Pancreas (tissue), 10 donors: ENCODE measurements at regions not wholly inside any gene's neighbourhood (a gene's known extent, or its start where the extent isn't known, plus 50 kb on each side); places are given as distances from the start of the nearest gene placed in this dataset.

Source experiments
- ATAC-seq, 4 donors: fragments of 200-7000 bp; cut with Tn5 transposase; one replicate each; pipeline versions ENCODE4 v1.8.0 to v1.9.1; 2020; ENCODE audit warnings: mild to moderate bottlenecking in 4 of 4, moderate library complexity in 4 of 4
- DNase-seq, 6 donors: peaks; one replicate each; pipeline ENCODE4 v3.0.0-alpha.2; 2020
- FAIRE-seq: peaks from 2 replicates; lab custom pipeline; 2012; peaks lifted over from hg19 to GRCh38; lab: Jason Lieb, UNC
- H3K27ac ChIP-seq, 4 donors: fragments of 200-600 bp; sonication (generic); 1 replicate in 3 of 4; 2 replicates in 1 of 4; pipeline versions ENCODE4 v1.5.0 to v1.8.0; 2020
- H3K27me3 ChIP-seq, 4 donors: fragments of 200-600 bp; one replicate each; pipeline ENCODE4 v1.8.0; 2021
- H3K36me3 ChIP-seq, 3 donors: fragments of 200-600 bp; sonication (generic) in 1 of 3; one replicate each; pipeline versions ENCODE4 v1.5.0 to v1.8.0; 2020 to 2021
- H3K4me1 ChIP-seq, 3 donors: fragments of 200-600 bp; one replicate each; pipeline ENCODE4 v1.8.0; 2021
- H3K4me3 ChIP-seq, 4 donors: fragments of 200-600 bp; sonication (generic) in 2 of 4; one replicate each; pipeline versions ENCODE4 v1.5.0 to v1.8.0; 2020 to 2021
- H3K9me3 ChIP-seq, 4 donors: fragments of 200-600 bp; one replicate each; pipeline ENCODE4 v1.8.0; 2021
- CTCF ChIP-seq, 4 donors: fragments of 200-600 bp; sonication (generic) in 3 of 4; IDR thresholded peaks; one replicate each; pipeline versions ENCODE4 v1.5.0 to v1.8.0; 2021; ENCODE audit warnings: antibody characterized with exemption in 4 of 4
- WGBS, 2 donors: extraction: QIAGEN DNeasy Blood & Tissue Kit; methylation state at CpG; one replicate each; pipeline ENCODE4 v1.1.7; 2013; 5-methylcytosine and 5-hydroxymethylcytosine counted together
- intact Hi-C, 3 donors: fragments of 100-400 bp; cut with DNase I; formaldehyde crosslinking; loops; one replicate each; pipeline versions ENCODE4 v1.11.1 to v1.14.2; 2022
- donor health status: healthy with polysubstance abuse.
- donor health status: DM: no; HTN: no; CAD: no; lungs with moderate emphysema.
- donor health status: DM: no; HTN: no; CAD: no.
- donor health status: control.
- donor health status: control.
- donor health status: Bipolar disorder and iron deficiency.
- donor health status: DM: yes; HTN: yes; CAD: no.
- donor health status: DM: no; HTN: no; CAD: no.
- donor health status: DM: no; HTN: no; CAD: no.
- donor health status: DM: yes; HTN: yes; CAD: no.

- H3K27me3 ChIP-seq = no peaks in the 10 kb centered on the region
- WGBS, 2 donors = 89 to 92% methylated on average over 14 of the region's 14 CpGs
- ATAC-seq = no peak
- H3K36me3 ChIP-seq = no peaks in the 10 kb centered on the region
- H3K4me3 ChIP-seq = no peak overlapping the region
- no peaks in the 10 kb centered on the region for H3K9me3 ChIP-seq
- intact Hi-C loops = no loop called here
- H3K4me1 ChIP-seq = no peaks in the 10 kb centered on the region
- DNase-seq = no peak
- FAIRE-seq = no peak
- no peak for TF ChIP-seq CTCF (IDR thresholded peaks at IDR 0.05)
- no peak overlapping the region for H3K27ac ChIP-seq
Measured at GRCh38 chr9:110115826-110116542, 92.0 kb downstream of the C9orf152 start.

- no peak for FAIRE-seq
- Histone ChIP-seq H3K27ac (no peak overlapping the region), H3K27me3 (no peaks in the 10 kb centered on the region), H3K36me3 (no peaks in the 10 kb centered on the region), H3K4me1 (no peaks in the 10 kb centered on the region), H3K4me3 (no peak overlapping the region), H3K9me3 (no peaks in the 10 kb centered on the region)
- intact Hi-C loops = no loop called here
- peak in 2 of 4 donors; percentile 19 to 30 for ATAC-seq
- 62 to 84% methylated on average over 3 of the region's 3 CpGs for WGBS, 2 donors
- no peak for DNase-seq
- no peak for TF ChIP-seq CTCF (IDR thresholded peaks at IDR 0.05)
Measured at GRCh38 chr9:110116543-110116885, 91.4 kb downstream of the C9orf152 start.

DNA sequence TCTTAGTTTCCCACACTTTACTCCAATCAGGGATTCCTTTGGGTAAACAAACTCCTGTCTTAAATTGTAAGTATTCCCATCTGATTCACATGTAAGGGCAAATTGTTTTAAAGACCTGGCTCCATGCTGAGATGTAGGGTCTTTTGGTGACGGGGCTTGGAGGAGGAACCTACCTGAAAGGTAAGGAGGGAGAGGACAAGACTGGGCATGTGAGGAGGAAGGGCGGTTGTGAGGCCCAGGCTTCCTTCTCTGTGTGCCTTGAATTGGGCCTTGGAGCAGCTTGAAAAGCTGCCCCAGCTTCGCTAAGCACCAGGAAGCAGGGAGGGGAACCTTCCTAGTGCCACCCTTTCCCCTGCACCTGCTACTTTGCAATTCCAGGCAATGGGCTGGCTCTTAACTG, 86.8 kb downstream of the C9orf152 start:
- FAIRE-seq (no peak), DNase-seq (no peak), ATAC-seq (no peak)
- Histone ChIP-seq H3K36me3 (no peaks in the 10 kb centered on the region), H3K4me1 (peaks cover 0 to 10% (median 5%) of the 10 kb centered on the region in 3 donors), H3K27ac (no peak overlapping the region), H3K27me3 (no peaks in the 10 kb centered on the region), H3K9me3 (no peaks in the 10 kb centered on the region), H3K4me3 (no peak overlapping the region)
- TF ChIP-seq CTCF (IDR thresholded peaks at IDR 0.05) = no peak
- intact Hi-C loops = no loop called here
- 96 to 98% methylated on average over 3 of the region's 3 CpGs for WGBS, 2 donors

GRCh38 chr9:110123341-110124095, 84.4 kb downstream of the C9orf152 start:
- Histone ChIP-seq H3K27ac (no peak overlapping the region), H3K9me3 (no peaks in the 10 kb centered on the region), H3K4me3 (no peak overlapping the region), H3K27me3 (no peaks in the 10 kb centered on the region), H3K36me3 (no peaks in the 10 kb centered on the region), H3K4me1 (peaks cover 0 to 10% (median 5%) of the 10 kb centered on the region in 3 donors)
- ATAC-seq (no peak), DNase-seq (no peak), FAIRE-seq (no peak)
- 85 to 92% methylated on average over 5 of the region's 5 CpGs for WGBS, 2 donors
- no peak for TF ChIP-seq CTCF (IDR thresholded peaks at IDR 0.05)
- intact Hi-C loops = no loop called here

DNA sequence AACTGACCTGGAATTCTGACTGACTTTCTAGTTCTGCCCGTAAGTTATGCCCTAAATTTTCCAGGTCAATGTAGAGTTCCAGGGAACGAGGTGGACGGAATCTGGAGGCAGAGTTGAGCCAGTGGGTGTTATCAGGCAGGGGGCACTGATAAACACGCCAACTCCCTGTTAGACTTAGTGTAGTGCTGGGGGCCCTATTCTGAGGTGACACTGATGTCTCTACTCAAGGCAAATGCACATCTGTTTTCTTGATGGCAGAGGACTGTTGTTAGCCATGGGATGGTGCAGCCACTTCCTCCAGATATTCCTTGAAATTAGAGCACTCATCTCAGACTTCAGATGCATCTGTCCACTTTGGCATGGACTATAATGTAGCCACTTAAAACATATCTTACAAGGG, 83.5 kb downstream of the C9orf152 start:
- DNase-seq (no peak), ATAC-seq (no peak), FAIRE-seq (no peak)
- intact Hi-C loops = no loop called here
- Histone ChIP-seq H3K4me3 (no peak overlapping the region), H3K27ac (peak overlapping the region in 1 of 4 donors; percentile 70), H3K4me1 (peaks cover 0 to 10% (median 5%) of the 10 kb centered on the region in 3 donors), H3K36me3 (no peaks in the 10 kb centered on the region), H3K9me3 (no peaks in the 10 kb centered on the region), H3K27me3 (no peaks in the 10 kb centered on the region)
- no peak for TF ChIP-seq CTCF (IDR thresholded peaks at IDR 0.05)
- WGBS, 2 donors = 84 to 88% methylated on average over 4 of the region's 4 CpGs
